ENCODE measurements at regions not wholly inside any gene's neighbourhood (a gene's known extent, or its start where the extent isn't known, plus 50 kb on each side); places are given as distances from the start of the nearest gene placed in this dataset.

DNA sequence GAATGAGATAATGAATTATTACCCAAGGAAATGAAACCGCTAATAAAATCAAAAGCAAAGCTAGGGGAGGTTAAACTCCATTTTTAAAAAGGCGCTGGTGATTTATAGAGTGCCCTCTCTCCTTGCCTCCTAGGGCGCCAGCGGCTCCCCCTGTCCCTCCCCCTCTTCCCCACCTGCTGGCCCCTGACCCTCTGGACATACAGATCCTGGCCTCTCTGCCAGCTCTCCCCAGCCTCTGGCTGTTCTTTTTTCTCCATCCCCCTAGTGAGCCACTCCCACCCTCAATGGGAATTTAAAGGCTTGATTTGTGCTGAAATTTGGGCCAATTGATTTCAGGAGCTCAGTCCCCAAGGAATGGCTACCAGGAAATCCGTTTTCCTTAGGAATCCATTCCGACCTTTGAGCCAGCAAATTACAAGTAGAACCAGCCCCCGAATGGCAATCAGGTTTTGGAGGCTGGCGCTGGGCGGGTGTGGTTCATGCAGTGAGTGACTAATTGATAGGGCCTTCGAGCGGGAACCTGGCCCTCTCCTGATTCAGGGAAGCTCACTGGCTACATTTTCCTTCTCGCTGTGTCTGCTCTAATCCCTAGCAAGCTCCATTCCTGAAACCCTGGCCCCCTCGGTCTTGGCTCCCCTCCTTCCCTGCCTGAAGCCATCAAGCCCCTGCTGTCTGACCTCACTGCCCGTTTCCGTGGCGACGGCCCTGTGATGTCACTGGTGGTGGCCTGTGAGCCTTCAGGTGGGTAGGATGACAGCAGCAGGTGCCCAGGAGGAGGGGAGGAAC lies 141.9 kb upstream of the SDK2 start:
- BruUV-seq (replicated peaks) = no TSS peak
- in situ Hi-C loops (cut with HindIII; ENCODE audit: low pct_unique_long_range_greater_than_20kb, low sequenced_read_pairs) = no loop called here
- TF ChIP-seq, protein P1, sequence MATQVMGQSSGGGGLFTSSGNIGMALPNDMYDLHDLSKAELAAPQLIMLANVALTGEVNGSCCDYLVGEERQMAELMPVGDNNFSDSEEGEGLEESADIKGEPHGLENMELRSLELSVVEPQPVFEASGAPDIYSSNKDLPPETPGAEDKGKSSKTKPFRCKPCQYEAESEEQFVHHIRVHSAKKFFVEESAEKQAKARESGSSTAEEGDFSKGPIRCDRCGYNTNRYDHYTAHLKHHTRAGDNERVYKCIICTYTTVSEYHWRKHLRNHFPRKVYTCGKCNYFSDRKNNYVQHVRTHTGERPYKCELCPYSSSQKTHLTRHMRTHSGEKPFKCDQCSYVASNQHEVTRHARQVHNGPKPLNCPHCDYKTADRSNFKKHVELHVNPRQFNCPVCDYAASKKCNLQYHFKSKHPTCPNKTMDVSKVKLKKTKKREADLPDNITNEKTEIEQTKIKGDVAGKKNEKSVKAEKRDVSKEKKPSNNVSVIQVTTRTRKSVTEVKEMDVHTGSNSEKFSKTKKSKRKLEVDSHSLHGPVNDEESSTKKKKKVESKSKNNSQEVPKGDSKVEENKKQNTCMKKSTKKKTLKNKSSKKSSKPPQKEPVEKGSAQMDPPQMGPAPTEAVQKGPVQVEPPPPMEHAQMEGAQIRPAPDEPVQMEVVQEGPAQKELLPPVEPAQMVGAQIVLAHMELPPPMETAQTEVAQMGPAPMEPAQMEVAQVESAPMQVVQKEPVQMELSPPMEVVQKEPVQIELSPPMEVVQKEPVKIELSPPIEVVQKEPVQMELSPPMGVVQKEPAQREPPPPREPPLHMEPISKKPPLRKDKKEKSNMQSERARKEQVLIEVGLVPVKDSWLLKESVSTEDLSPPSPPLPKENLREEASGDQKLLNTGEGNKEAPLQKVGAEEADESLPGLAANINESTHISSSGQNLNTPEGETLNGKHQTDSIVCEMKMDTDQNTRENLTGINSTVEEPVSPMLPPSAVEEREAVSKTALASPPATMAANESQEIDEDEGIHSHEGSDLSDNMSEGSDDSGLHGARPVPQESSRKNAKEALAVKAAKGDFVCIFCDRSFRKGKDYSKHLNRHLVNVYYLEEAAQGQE (IDR thresholded peaks at IDR 0.05; ENCODE audit: insufficient read depth in 1 of 2, low read depth in 2 of 2, low read length in 1 of 2) = no peak
- TF ChIP-seq SIN3A (IDR thresholded peaks at IDR 0.05; ENCODE audit: borderline replicate concordance, insufficient read depth, low read depth, low read length) (no peak), TCF7L2 (IDR thresholded peaks at IDR 0.05; ENCODE audit: low read depth, low read length) (no peak), POLR2AphosphoS5 (IDR thresholded peaks at IDR 0.05; ENCODE audit: low read depth, low read length) (no peak)
- TF ChIP-seq, protein P2, sequence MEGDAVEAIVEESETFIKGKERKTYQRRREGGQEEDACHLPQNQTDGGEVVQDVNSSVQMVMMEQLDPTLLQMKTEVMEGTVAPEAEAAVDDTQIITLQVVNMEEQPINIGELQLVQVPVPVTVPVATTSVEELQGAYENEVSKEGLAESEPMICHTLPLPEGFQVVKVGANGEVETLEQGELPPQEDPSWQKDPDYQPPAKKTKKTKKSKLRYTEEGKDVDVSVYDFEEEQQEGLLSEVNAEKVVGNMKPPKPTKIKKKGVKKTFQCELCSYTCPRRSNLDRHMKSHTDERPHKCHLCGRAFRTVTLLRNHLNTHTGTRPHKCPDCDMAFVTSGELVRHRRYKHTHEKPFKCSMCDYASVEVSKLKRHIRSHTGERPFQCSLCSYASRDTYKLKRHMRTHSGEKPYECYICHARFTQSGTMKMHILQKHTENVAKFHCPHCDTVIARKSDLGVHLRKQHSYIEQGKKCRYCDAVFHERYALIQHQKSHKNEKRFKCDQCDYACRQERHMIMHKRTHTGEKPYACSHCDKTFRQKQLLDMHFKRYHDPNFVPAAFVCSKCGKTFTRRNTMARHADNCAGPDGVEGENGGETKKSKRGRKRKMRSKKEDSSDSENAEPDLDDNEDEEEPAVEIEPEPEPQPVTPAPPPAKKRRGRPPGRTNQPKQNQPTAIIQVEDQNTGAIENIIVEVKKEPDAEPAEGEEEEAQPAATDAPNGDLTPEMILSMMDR (IDR thresholded peaks at IDR 0.05) = no peak
- Histone ChIP-seq H3K9me3 (ENCODE audit: control insufficient read depth, insufficient read depth, low read depth, low read length) (no peaks in the 10 kb centered on the region), H3K27ac (ENCODE audit: low read length) (no peak overlapping the region), H3K4me3 (ENCODE audit: low read depth in 2 of 2, low read length in 2 of 2) (no peak overlapping the region), H3K4me1 (ENCODE audit: control insufficient read depth, insufficient read depth, low read length) (no peaks in the 10 kb centered on the region), H3K36me3 (ENCODE audit: control insufficient read depth, insufficient read depth, low read length) (no peaks in the 10 kb centered on the region; the same call in 1 of the 2 replicates), H3K27me3 (ENCODE audit: control insufficient read depth, insufficient read depth, low read length) (peaks cover 54% of the 10 kb centered on the region)
- ChIA-PET POLR2A (interaction anchor here (0.8 kb wide), 1 partner anchor 11 kb away, joined by 3 read pairs; no protein-coding TSS in a partner anchor), CTCF (no interaction called here)
- DNase-seq (ENCODE audit: low read depth, low spot score) (no peak), ATAC-seq (no peak)
- intact Hi-C loops (cut with micrococcal nuclease; ENCODE audit: unreplicated experiment) = no loop called here

DNA sequence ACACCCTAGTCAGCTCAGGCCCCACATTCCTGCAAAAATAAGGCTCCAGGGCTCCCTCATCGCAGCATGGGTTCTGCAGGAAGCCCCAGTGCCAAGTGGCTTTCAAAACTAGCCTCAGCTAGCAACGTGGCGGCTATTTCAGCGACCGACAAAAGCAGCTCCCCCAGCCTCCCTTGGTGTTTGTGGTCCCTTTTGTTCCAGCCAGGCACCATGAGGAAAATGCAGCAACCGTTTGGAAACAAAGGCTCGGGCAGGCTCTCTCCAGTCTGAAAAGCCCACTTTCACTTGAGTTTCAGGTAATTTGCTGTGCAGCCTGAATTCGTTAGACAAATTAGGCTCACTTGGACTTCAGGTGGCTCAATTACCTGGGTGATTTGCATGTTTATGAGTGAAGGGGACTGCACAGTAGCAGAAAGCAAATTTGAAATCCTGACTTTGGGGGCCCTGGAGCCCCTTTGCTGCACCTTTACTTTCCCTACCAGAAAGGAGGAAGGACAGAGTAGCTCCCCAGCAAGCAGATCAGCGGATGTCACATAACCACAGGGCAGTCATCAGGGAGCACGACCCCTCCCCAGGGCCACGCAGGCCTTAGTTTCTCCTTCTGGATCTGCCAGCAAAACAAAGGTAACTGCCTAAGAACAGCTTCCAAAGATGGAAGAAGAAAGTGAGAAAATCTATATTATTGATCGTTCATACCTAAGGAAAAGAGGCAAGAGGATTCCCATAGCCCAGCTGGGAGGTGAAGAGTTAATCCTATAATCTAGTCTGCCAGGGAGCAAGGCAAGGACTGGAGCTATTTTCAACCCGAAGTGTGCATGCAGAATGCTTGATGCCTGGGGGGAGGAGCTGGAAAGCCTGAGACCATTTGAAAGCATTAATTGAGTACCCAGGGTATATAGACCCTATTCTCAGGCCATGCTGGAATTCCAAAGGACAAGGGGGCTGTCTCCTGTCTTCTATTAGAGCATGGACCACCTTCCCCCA lies 143.1 kb upstream of the SDK2 start:
- ChIA-PET CTCF (interaction anchor here (0.7 kb wide), 1 partner anchor 19 kb away, joined by 3 read pairs; no protein-coding TSS in a partner anchor), POLR2A (no interaction called here)
- in situ Hi-C loops (cut with HindIII; ENCODE audit: low pct_unique_long_range_greater_than_20kb, low sequenced_read_pairs) = no loop called here
- peaks cover 46% of the 10 kb centered on the region for H3K27me3 ChIP-seq (ENCODE audit: control insufficient read depth, insufficient read depth, low read length)
- no peak for ATAC-seq
- no peaks in the 10 kb centered on the region for H3K9me3 ChIP-seq (ENCODE audit: control insufficient read depth, insufficient read depth, low read depth, low read length)
- no TSS peak for BruUV-seq (replicated peaks)
- no peak overlapping the region for H3K4me3 ChIP-seq (ENCODE audit: low read depth in 2 of 2, low read length in 2 of 2)
- H3K4me1 ChIP-seq (ENCODE audit: control insufficient read depth, insufficient read depth, low read length) = no peaks in the 10 kb centered on the region
- no peak for DNase-seq (ENCODE audit: low read depth, low spot score)
- no peaks in the 10 kb centered on the region; the same call in 1 of the 2 replicates for H3K36me3 ChIP-seq (ENCODE audit: control insufficient read depth, insufficient read depth, low read length)
- intact Hi-C loops (cut with micrococcal nuclease; ENCODE audit: unreplicated experiment) = no loop called here
- H3K27ac ChIP-seq (ENCODE audit: low read length) = no peak overlapping the region
- TF ChIP-seq, protein P1 (IDR thresholded peaks at IDR 0.05; ENCODE audit: insufficient read depth in 1 of 2, low read depth in 2 of 2, low read length in 1 of 2) = no peak
- TF ChIP-seq TCF7L2 (IDR thresholded peaks at IDR 0.05; ENCODE audit: low read depth, low read length) (no peak), POLR2AphosphoS5 (IDR thresholded peaks at IDR 0.05; ENCODE audit: low read depth, low read length) (no peak), SIN3A (IDR thresholded peaks at IDR 0.05; ENCODE audit: borderline replicate concordance, insufficient read depth, low read depth, low read length) (no peak)
- TF ChIP-seq, protein P2 (IDR thresholded peaks at IDR 0.05) = no peak

Measured in Panc1 (cell line).